M059J (cell line): ENCODE measurements at regions not wholly inside any gene's neighbourhood (a gene's known extent, or its start where the extent isn't known, plus 50 kb on each side); places are given as distances from the start of the nearest gene placed in this dataset.

Experiments
- DNase-seq: peaks from one replicate; pipeline ENCODE4 v3.0.0-alpha.2; 2012; ENCODE audit warnings: low read depth

DNA sequence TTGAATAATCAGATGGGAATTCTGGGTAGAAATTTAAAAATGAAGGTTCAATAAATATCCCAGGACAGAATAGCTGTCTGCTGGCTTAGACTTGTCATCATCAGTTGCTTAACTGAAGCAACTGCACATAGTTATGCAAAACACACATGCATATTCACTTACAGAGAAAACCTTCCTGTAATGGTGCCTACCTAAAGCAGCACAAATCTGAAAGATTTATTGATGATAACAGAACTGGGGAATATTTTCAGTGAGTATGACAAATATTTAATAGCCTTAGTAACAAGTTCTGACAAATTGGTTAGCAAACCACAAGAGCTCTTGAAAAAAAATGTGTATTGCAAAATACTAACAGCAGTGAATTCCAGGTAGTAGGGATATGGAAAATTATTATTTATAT, 606.8 kb upstream of the BOD1L1 start:
- peak; percentile 4 for DNase-seq

- no peak for DNase-seq
Measured at GRCh38 chr4:14236359-14236758, 608.8 kb upstream of the BOD1L1 start.

GRCh38 chr4:14237911-14238310, 610.4 kb upstream of the BOD1L1 start:
- peak; percentile 6 for DNase-seq

GRCh38 chr4:14241574-14241973, 614.0 kb upstream of the BOD1L1 start:
- peak; percentile 3 for DNase-seq

DNA sequence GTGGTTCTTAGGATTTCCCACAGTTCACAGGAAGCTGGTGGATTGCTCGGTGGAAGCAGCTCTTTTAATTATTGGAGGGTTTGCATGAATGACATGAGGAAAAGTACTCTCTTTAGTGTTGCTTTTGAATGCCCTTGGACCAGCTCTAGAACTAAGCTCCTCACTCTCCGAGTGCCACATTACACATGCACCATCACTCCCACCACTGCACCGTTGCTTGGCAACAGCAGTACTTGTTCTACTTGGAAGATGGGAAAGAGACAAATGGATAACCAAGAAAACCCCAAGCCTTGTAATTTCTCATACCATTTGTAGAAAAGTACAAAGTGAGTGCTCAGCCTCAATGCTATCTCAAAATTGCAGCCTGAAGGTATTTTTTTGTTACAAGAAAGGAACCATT, 620.2 kb upstream of the BOD1L1 start:
- no peak for DNase-seq

DNA sequence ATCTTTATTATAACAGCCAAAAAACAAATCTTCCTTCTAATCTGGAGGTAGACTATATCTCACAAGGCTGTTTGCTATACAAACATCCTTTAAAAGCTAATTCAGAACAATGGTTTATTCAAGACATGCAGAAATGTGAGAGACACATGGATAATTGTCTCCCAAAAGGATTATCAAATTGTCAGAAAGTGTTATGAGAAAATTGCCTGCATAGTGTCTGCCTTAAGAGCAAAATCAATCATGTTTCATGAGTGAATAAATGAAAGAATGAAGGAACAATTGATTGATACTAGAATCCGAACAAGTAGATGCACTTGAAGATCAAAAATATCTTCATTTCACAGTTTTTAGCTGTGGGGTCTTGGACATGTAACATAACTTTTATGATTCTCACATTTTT, 621.7 kb upstream of the BOD1L1 start:
- DNase-seq: no peak

GRCh38 chr4:14254252-14254651, 626.7 kb upstream of the BOD1L1 start:
- peak; percentile 20 for DNase-seq

GRCh38 chr4:14254926-14255325, 627.4 kb upstream of the BOD1L1 start:
- DNase-seq: no peak

DNA sequence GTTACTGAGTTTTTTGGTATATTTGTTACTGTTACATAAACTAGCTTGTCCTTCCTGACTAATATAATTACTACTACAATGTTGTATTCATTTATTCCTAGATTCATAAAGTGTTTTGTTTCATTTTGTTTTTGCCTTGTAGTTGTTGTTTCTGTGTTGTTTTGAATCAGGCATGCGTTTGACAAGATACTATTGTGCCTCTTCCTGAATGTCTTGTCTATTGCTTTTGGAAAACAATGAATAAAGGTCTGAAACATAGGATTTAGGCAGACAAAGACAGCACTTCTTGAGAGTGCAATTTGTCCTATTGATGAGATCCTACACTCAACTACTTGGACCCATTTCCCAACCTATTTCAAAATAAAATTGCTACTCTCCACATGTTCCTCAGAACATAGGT, 630.4 kb upstream of the BOD1L1 start:
- no peak for DNase-seq

DNA sequence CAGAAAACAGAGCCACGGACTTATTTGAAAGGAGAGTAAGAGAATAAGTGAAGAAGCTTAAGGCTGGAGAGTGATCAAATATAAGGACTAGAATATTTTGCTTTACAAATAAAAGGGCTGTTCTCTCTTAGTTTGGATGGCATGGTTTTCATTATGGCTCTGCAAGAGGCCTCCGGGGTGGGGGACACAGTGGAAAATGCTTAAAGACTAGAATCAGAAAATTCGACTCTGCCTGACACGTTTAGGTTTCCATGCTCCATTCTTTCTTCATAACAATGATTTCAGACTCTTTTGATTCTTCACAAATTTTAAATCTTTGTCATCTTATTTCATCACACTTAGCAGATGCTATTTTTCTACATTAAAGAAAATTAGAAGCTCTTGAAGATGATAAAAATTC, 632.4 kb upstream of the BOD1L1 start:
- DNase-seq: no peak

GRCh38 chr4:14260591-14260990, 633.1 kb upstream of the BOD1L1 start:
- DNase-seq: no peak

GRCh38 chr4:14262221-14262620, 634.7 kb upstream of the BOD1L1 start:
- DNase-seq: no peak

- peak; percentile 2 for DNase-seq
Measured at GRCh38 chr4:14264437-14264836, 636.9 kb upstream of the BOD1L1 start.

- peak; percentile 1 for DNase-seq
Measured at GRCh38 chr4:14265651-14266050, 638.1 kb upstream of the BOD1L1 start.

DNA sequence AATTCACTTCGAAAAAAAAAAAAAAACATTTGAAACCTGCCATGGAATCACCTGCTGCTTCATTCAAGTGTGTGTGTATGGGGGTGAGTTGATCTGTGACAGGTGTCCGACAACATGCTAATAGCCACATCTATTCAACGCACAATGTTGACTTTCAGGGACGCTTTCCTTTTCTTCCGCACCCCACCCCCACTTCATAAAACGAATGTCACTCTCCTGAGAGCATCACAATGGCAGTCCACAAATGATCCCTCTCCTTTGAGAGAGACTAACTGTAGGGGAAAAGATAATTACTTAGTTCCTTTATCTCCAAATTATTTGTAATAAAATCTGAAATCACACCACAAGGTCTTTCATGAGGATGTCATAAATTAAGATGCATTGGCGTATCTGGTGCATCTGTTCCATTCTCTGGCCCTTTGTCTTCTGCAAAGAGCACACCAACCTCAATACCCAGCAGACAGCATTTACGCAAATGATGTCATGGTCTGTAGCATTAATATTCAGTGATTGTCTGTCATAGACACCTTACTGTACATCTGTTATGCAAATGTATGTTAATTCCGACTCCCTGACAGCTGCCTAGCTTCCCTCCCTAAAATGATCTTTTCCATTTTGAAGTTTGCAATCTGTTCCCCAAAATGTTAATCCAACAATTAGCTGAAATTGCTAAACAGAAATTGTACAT, 640.0 kb upstream of the BOD1L1 start:
- DNase-seq: no peak

- DNase-seq: no peak
Measured at GRCh38 chr4:14269824-14270223, 642.3 kb upstream of the BOD1L1 start.

DNA sequence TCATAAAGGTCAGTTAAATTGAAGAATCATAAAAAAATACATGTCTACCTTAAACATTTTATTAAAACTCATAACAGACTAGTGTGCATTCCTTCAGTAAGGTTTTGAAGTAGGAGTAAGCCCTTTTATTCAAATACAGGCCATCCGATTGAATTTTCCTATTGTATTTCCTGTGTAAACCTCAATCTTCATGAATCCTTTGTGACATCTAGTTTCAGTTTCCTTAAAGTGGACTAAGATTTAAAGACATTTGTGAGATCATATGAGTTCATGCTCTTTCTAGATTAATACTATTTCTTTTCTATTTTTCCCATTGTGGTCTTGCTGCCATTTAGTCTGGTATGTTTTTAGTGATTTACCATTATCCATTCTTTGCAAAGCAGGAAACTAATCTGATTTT, 644.7 kb upstream of the BOD1L1 start:
- peak; percentile 3 for DNase-seq

GRCh38 chr4:14277505-14277904, 650.0 kb upstream of the BOD1L1 start:
- no peak for DNase-seq

DNA sequence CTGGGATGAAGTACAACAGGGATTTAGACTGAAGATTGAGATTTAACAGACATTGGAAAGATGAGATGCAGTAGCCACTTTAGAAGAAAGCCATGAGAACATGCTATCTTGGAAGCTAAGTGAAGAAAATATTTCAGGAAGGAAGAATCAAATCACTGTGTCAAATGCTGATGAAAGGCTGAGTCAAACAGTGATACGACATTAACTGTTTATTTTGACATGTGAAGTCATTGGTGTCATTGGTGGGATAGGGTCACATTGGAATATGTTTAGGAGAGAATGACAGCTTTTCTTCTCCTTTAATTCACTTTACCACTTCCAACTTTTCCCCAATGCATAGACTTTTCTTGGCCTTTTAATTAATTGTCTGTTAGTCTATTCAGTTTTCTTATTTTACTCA, 653.0 kb upstream of the BOD1L1 start:
- DNase-seq: no peak

- no peak for DNase-seq
Measured at GRCh38 chr4:14284578-14284977, 657.1 kb upstream of the BOD1L1 start.

GRCh38 chr4:14289708-14290107, 662.2 kb upstream of the BOD1L1 start:
- peak; percentile 72 for DNase-seq

DNA sequence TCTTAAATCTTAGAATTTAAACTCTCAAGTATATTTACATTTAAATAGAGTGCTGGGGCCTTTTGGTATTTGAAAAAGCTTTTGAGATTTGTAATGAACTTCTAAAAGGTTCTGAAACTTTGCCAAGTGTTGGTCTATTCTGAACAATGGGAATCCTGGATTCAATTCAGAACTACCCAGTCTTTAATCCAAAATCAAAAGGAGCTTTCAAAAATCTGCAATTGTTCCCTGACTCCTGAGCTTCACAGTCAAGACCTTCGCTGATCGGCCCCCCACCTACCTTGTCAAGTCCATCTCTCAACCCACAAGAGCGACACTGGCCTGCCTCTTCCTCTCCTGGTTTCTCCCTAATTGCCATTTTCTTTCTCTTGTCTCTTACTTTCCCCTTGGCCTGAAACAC, 666.1 kb upstream of the BOD1L1 start:
- no peak for DNase-seq

- peak; percentile 64 for DNase-seq
Measured at GRCh38 chr4:14294611-14295010, 667.1 kb upstream of the BOD1L1 start.

DNA sequence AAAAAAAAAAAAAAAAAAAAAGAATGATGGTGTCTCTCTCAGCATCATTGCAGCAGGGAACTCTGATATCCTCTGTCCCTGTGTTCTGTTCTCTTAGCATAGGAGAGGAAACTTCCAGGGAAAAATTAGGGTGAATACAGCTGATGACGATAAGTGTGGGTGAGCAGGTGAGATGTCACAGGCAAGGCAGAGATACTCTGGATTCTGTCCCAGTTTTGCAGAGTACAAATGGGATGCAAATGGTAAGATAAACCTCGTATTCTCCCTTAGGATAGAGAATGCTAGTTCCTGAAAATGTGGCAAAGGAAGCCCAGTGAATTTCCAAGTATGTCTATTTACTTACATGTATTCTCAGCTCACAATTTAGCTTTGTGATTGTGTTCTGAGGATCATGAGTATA, 671.6 kb upstream of the BOD1L1 start:
- no peak for DNase-seq
